Smooth muscle cell (in vitro differentiated cells): ENCODE measurements at regions not wholly inside any gene's neighbourhood (a gene's known extent, or its start where the extent isn't known, plus 50 kb on each side); places are given as distances from the start of the nearest gene placed in this dataset.

Experiments
- DNase-seq: peaks from one replicate; lab custom pipeline; 2025; ENCODE audit not compliant: unreplicated experiment; lab: John Stamatoyannopoulos, UW
- H2AFZ ChIP-seq: fragments of 200-600 bp; sonication (generic); 2 replicates; pipeline ENCODE4 v1.6.0; 2016; ENCODE audit warnings: antibody characterized with exemption, low read depth, mild to moderate bottlenecking
- H3F3A ChIP-seq: fragments of 200-600 bp; sonication (generic); 2 replicates; pipeline ENCODE4 v1.6.0; 2017; ENCODE audit warnings: antibody characterized with exemption, low read depth
- H3K27ac ChIP-seq: fragments of 200-600 bp; sonication (generic); 2 replicates; pipeline ENCODE4 v1.5.1; 2016; ENCODE audit warnings: low read depth, mild to moderate bottlenecking
- H3K27me3 ChIP-seq: fragments of 200-600 bp; sonication (generic); 2 replicates; pipeline ENCODE4 v1.6.1; 2016; ENCODE audit warnings: low read depth, mild to moderate bottlenecking
- H3K36me3 ChIP-seq: fragments of 200-600 bp; sonication (generic); 2 replicates; pipeline ENCODE4 v1.5.1; 2016; ENCODE audit warnings: low read depth
- H3K4me1 ChIP-seq: fragments of 200-600 bp; sonication (generic); 2 replicates; pipeline ENCODE4 v1.5.1; 2016; ENCODE audit warnings: low read depth
- H3K4me2 ChIP-seq: fragments of 200-600 bp; sonication (generic); 2 replicates; pipeline ENCODE4 v1.6.0; 2016; ENCODE audit warnings: mild to moderate bottlenecking
- H3K4me3 ChIP-seq: fragments of 200-600 bp; sonication (generic); 2 replicates; pipeline ENCODE4 v1.5.1; 2016; ENCODE audit warnings: mild to moderate bottlenecking
- H3K79me2 ChIP-seq: fragments of 200-600 bp; sonication (generic); 2 replicates; pipeline ENCODE4 v1.6.0; 2016; ENCODE audit warnings: low read depth, mild to moderate bottlenecking
- H3K9ac ChIP-seq: fragments of 200-600 bp; sonication (generic); 2 replicates; pipeline ENCODE4 v1.6.0; 2016; ENCODE audit warnings: low read depth
- H3K9me3 ChIP-seq: fragments of 200-600 bp; sonication (generic); replicated peaks from 2 replicates; pipeline ENCODE4 v1.5.1; 2016; ENCODE audit warnings: low read depth
- H4K20me1 ChIP-seq: fragments of 200-600 bp; sonication (generic); 2 replicates; pipeline ENCODE4 v1.6.0; 2016; ENCODE audit warnings: low read depth
- CTCF ChIP-seq: fragments of 200-600 bp; sonication (generic); IDR thresholded peaks from 2 replicates; pipeline ENCODE4 v1.5.1; 2017; ENCODE audit warnings: borderline replicate concordance, mild to moderate bottlenecking, antibody characterized with exemption; ENCODE audit not compliant: insufficient read depth, poor library complexity, severe bottlenecking
- WGBS: methylation state at CpG from one replicate; pipeline ENCODE4 v1.1.7; 2016; ENCODE audit warnings: low lambda C conversion rate; 5-methylcytosine and 5-hydroxymethylcytosine counted together

- Histone ChIP-seq H2AFZ (no peak overlapping the region), H3K4me2 (no peak overlapping the region), H3K4me3 (no peak overlapping the region), H3K36me3 (no peaks in the 10 kb centered on the region), H3K79me2 (no peaks in the 10 kb centered on the region), H3K27me3 (peaks cover 3% of the 10 kb centered on the region), H3K27ac (no peak overlapping the region), H3K9ac (no peak overlapping the region), H3F3A (no peaks in the 10 kb centered on the region), H4K20me1 (no peaks in the 10 kb centered on the region), H3K4me1 (no peaks in the 10 kb centered on the region), H3K9me3 (no peaks in the 10 kb centered on the region)
- no peak for DNase-seq
- 85% methylated on average over 2 of the region's 2 CpGs for WGBS
- TF ChIP-seq CTCF = no peak
Measured at GRCh38 chr20:60199866-60200265, 241.6 kb downstream of the CDH26 start.

- no peaks in the 10 kb centered on the region for H4K20me1 ChIP-seq
- H3K4me1 ChIP-seq = no peaks in the 10 kb centered on the region
- no peak for DNase-seq
- no peaks in the 10 kb centered on the region for H3K36me3 ChIP-seq
- H3K79me2 ChIP-seq = no peaks in the 10 kb centered on the region
- H3K9me3 ChIP-seq = no peaks in the 10 kb centered on the region
- no peak overlapping the region for H3K27ac ChIP-seq
- TF ChIP-seq CTCF = no peak
- H3F3A ChIP-seq = no peaks in the 10 kb centered on the region
- no peak overlapping the region for H3K9ac ChIP-seq
- 89% methylated on average over 16 of the region's 16 CpGs for WGBS
- peaks cover 5% of the 10 kb centered on the region for H3K27me3 ChIP-seq
- no peak overlapping the region for H3K4me3 ChIP-seq
- H2AFZ ChIP-seq = no peak overlapping the region
- no peak overlapping the region for H3K4me2 ChIP-seq
Measured at GRCh38 chr20:60200305-60200918, 242.2 kb downstream of the CDH26 start.

GRCh38 chr20:60201198-60201835, 243.1 kb downstream of the CDH26 start:
- H3K4me3 ChIP-seq = no peak overlapping the region
- H3K27me3 ChIP-seq = peaks cover 5% of the 10 kb centered on the region
- no peaks in the 10 kb centered on the region for H3K79me2 ChIP-seq
- H3K27ac ChIP-seq = no peak overlapping the region
- H3K9ac ChIP-seq = no peak overlapping the region
- H3K4me2 ChIP-seq = no peak overlapping the region
- DNase-seq = no peak
- TF ChIP-seq CTCF = no peak
- no peaks in the 10 kb centered on the region for H3K36me3 ChIP-seq
- 88% methylated on average over 2 of the region's 2 CpGs for WGBS
- H3K4me1 ChIP-seq = no peaks in the 10 kb centered on the region
- no peaks in the 10 kb centered on the region for H3K9me3 ChIP-seq
- H3F3A ChIP-seq = no peaks in the 10 kb centered on the region
- no peaks in the 10 kb centered on the region for H4K20me1 ChIP-seq
- H2AFZ ChIP-seq = no peak overlapping the region

GRCh38 chr20:60202046-60202445, 243.8 kb downstream of the CDH26 start:
- H3K9ac ChIP-seq = no peak overlapping the region
- 67% methylated on average over 5 of the region's 5 CpGs for WGBS
- H3K4me3 ChIP-seq = no peak overlapping the region
- H3K36me3 ChIP-seq = no peaks in the 10 kb centered on the region
- TF ChIP-seq CTCF = no peak
- no peaks in the 10 kb centered on the region for H4K20me1 ChIP-seq
- H2AFZ ChIP-seq = no peak overlapping the region
- no peaks in the 10 kb centered on the region for H3K79me2 ChIP-seq
- H3K27me3 ChIP-seq = peaks cover 5% of the 10 kb centered on the region
- no peaks in the 10 kb centered on the region for H3K4me1 ChIP-seq
- DNase-seq = no peak
- no peaks in the 10 kb centered on the region for H3F3A ChIP-seq
- no peak overlapping the region for H3K4me2 ChIP-seq
- no peaks in the 10 kb centered on the region for H3K9me3 ChIP-seq
- H3K27ac ChIP-seq = no peak overlapping the region
